Suprapubic skin (tissue), 4 donors: ENCODE measurements at regions not wholly inside any gene's neighbourhood (a gene's known extent, or its start where the extent isn't known, plus 50 kb on each side); places are given as distances from the start of the nearest gene placed in this dataset.

Experiments
- DNase-seq, 2 donors: peaks; one replicate each; pipeline ENCODE4 v3.0.0-alpha.2; 2019; ENCODE audit warnings: low spot score in 2 of 2
- H3K27ac ChIP-seq: fragments of 200-600 bp; sonication (generic); one replicate; pipeline ENCODE4 v1.5.1; 2019
- H3K27me3 ChIP-seq: fragments of 200-600 bp; sonication (generic); one replicate; pipeline ENCODE4 v1.5.1; 2019
- H3K36me3 ChIP-seq: fragments of 200-600 bp; sonication (generic); one replicate; pipeline ENCODE4 v1.5.1; 2019
- H3K4me1 ChIP-seq: fragments of 200-600 bp; sonication (generic); one replicate; pipeline ENCODE4 v1.5.1; 2019
- H3K4me3 ChIP-seq: fragments of 200-600 bp; sonication (generic); one replicate; pipeline ENCODE4 v1.5.1; 2019; ENCODE audit warnings: mild to moderate bottlenecking
- H3K9me3 ChIP-seq: fragments of 200-600 bp; sonication (generic); one replicate; pipeline ENCODE4 v1.5.1; 2019
- EP300 ChIP-seq: sonication (generic); formaldehyde crosslinking; IDR thresholded peaks from one replicate; pipeline ENCODE4 v1.6.1; 2017; ENCODE audit warnings: antibody characterized with exemption
- POLR2A ChIP-seq, 2 donors: fragments of 450-650 bp; IDR thresholded peaks; one replicate each; pipeline ENCODE4 v1.6.1; 2017; ENCODE audit warnings: antibody characterized with exemption in 2 of 2, mild to moderate bottlenecking in 2 of 2, moderate library complexity in 2 of 2
- POLR2AphosphoS5 ChIP-seq, 3 donors: sonication (generic); formaldehyde crosslinking; IDR thresholded peaks; one replicate each; pipeline ENCODE4 v1.6.1; 2017; ENCODE audit warnings: antibody characterized with exemption in 3 of 3
- WGBS: methylation state at CpG from one replicate; pipeline ENCODE4 v1.1.5; 2018; 5-methylcytosine and 5-hydroxymethylcytosine counted together
- TF ChIP-seq, protein P1 (sequence below), 2 donors: fragments of 200-600 bp in 1 of 2; fragments of 450-650 bp in 1 of 2; sonication (generic) in 1 of 2; IDR thresholded peaks; one replicate each; pipeline ENCODE4 v1.5.1; 2016 to 2019; ENCODE audit warnings: antibody characterized with exemption in 2 of 2, mild to moderate bottlenecking in 1 of 2, moderate library complexity in 1 of 2

DNA sequence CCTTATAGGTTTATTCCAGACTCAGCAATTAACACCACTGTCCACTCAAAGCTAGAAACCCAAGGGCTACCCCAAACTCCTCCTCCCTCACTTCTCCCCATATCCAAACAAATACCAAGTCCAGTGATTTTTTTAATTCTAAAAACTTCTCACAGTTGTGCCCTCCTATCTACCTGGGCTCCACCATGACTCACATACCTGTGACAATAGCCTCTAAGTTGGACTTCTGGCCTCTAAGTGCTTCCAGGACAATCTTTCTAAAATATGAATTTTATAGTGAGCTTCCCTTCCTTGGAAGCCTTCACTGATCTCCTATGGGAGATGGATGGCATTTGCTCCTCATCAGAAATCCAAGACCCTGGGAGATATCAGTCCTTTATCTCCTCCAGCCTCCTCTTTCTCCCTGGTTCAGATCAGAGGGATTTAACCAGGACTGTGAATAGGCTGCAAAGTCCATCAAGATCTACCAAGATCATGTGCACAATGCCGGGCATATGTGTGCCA, 219.3 kb downstream of the TOMM20 start:
- no peak overlapping the region for H3K27ac ChIP-seq

DNA sequence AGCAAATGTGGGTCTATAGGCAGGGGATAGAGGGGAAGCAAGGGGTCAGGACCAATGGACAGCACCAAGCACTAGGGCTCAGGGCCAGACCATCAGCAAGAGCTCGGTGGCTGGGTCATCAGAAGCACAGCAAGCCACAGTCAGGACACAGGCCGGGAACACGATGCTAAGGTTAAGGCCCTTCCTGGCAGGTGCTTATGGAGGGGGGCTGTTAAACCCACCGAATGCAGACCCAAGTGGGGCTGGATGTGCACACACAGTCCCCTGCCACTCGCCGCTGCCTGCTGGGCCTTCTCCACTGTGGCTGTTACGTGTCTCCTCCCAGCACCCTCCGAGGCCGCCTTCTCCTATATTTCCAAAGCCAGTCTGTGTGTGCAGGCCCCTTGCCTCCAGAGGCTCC, 220.1 kb downstream of the TOMM20 start:
- no peak for DNase-seq
- Histone ChIP-seq H3K4me3 (no peak overlapping the region), H3K27me3 (no peaks in the 10 kb centered on the region), H3K27ac (peak overlapping the region; percentile 47), H3K4me1 (peaks cover 17% of the 10 kb centered on the region), H3K36me3 (no peaks in the 10 kb centered on the region), H3K9me3 (no peaks in the 10 kb centered on the region)
- no peak for TF ChIP-seq EP300
- TF ChIP-seq POLR2AphosphoS5 (IDR thresholded peaks at IDR 0.05), result no peak
- no peak for TF ChIP-seq POLR2A (IDR thresholded peaks at IDR 0.05)
- TF ChIP-seq, protein P1, sequence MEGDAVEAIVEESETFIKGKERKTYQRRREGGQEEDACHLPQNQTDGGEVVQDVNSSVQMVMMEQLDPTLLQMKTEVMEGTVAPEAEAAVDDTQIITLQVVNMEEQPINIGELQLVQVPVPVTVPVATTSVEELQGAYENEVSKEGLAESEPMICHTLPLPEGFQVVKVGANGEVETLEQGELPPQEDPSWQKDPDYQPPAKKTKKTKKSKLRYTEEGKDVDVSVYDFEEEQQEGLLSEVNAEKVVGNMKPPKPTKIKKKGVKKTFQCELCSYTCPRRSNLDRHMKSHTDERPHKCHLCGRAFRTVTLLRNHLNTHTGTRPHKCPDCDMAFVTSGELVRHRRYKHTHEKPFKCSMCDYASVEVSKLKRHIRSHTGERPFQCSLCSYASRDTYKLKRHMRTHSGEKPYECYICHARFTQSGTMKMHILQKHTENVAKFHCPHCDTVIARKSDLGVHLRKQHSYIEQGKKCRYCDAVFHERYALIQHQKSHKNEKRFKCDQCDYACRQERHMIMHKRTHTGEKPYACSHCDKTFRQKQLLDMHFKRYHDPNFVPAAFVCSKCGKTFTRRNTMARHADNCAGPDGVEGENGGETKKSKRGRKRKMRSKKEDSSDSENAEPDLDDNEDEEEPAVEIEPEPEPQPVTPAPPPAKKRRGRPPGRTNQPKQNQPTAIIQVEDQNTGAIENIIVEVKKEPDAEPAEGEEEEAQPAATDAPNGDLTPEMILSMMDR (IDR thresholded peaks at IDR 0.05), result no peak
- 94% methylated on average over 9 of the region's 9 CpGs for WGBS

More for the DNA sequence above, 219.3 kb downstream of the TOMM20 start:
- Histone ChIP-seq H3K9me3 (no peaks in the 10 kb centered on the region), H3K4me3 (no peak overlapping the region), H3K27me3 (no peaks in the 10 kb centered on the region), H3K36me3 (no peaks in the 10 kb centered on the region), H3K4me1 (peaks cover 17% of the 10 kb centered on the region)
- TF ChIP-seq POLR2A (IDR thresholded peaks at IDR 0.05), result no peak
- TF ChIP-seq EP300, result no peak
- TF ChIP-seq POLR2AphosphoS5 (IDR thresholded peaks at IDR 0.05), result no peak
- TF ChIP-seq, protein P1 (IDR thresholded peaks at IDR 0.05), result no peak
- WGBS, result 100% methylated on average over 1 of the region's 1 CpG
- DNase-seq, result no peak

DNA sequence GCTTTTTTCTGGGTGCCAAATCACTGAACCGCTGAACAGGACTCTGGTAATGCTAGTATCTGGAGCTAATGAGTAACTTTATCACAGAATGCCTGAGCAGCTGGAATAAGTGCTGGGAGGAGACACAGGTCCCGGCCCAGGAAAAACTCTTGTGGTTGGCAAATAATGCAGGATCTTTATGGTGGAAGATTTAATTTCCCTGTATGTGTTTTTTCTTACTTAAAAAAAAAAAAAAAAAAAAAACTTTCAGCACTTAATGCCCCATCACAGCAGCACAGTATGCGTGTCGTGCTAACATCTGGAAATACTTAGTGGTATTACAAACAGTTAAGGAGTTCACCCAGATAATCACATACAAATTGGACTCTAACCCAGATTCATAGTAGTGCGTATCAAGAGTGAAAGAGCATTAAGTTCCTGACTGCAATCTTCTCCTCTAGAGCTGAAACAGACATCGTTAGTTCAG, 220.7 kb downstream of the TOMM20 start:
- Histone ChIP-seq H3K4me1 (peaks cover 17% of the 10 kb centered on the region), H3K4me3 (no peak overlapping the region), H3K9me3 (no peaks in the 10 kb centered on the region), H3K27ac (peak overlapping the region; percentile 47), H3K27me3 (no peaks in the 10 kb centered on the region), H3K36me3 (no peaks in the 10 kb centered on the region)
- WGBS, result 66% methylated on average over 6 of the region's 6 CpGs
- DNase-seq, result no peak
- TF ChIP-seq, protein P1 (IDR thresholded peaks at IDR 0.05), result no peak
- TF ChIP-seq POLR2AphosphoS5 (IDR thresholded peaks at IDR 0.05) (no peak), POLR2A (IDR thresholded peaks at IDR 0.05) (no peak), EP300 (no peak)

GRCh38 chr1:234907208-234907939, 221.3 kb downstream of the TOMM20 start:
- peaks cover 17% of the 10 kb centered on the region for H3K4me1 ChIP-seq
- H3K27ac ChIP-seq, result peak overlapping the region; percentile 47
- H3K4me3 ChIP-seq, result no peak overlapping the region
- no peaks in the 10 kb centered on the region for H3K36me3 ChIP-seq
- no peak for TF ChIP-seq EP300
- TF ChIP-seq, protein P1 (IDR thresholded peaks at IDR 0.05), result no peak
- no peak for TF ChIP-seq POLR2AphosphoS5 (IDR thresholded peaks at IDR 0.05)
- TF ChIP-seq POLR2A (IDR thresholded peaks at IDR 0.05), result no peak
- H3K27me3 ChIP-seq, result no peaks in the 10 kb centered on the region
- WGBS, result 77% methylated on average over 10 of the region's 10 CpGs
- no peaks in the 10 kb centered on the region for H3K9me3 ChIP-seq
- no peak for DNase-seq

GRCh38 chr1:234906654-234907053, 222.0 kb downstream of the TOMM20 start:
- WGBS, result 68% methylated on average over 5 of the region's 5 CpGs

More at GRCh38 chr1:234906654-234907053, 222.0 kb downstream of the TOMM20 start:
- DNase-seq, result no peak
- no peaks in the 10 kb centered on the region for H3K9me3 ChIP-seq
- H3K27me3 ChIP-seq, result no peaks in the 10 kb centered on the region
- H3K4me1 ChIP-seq, result peaks cover 12% of the 10 kb centered on the region
- H3K4me3 ChIP-seq, result no peak overlapping the region
- no peak overlapping the region for H3K27ac ChIP-seq
- H3K36me3 ChIP-seq, result no peaks in the 10 kb centered on the region
- no peak for TF ChIP-seq EP300
- TF ChIP-seq POLR2A (IDR thresholded peaks at IDR 0.05), result no peak
